ENCODE measurements at regions not wholly inside any gene's neighbourhood (a gene's known extent, or its start where the extent isn't known, plus 50 kb on each side); places are given as distances from the start of the nearest gene placed in this dataset.

DNA sequence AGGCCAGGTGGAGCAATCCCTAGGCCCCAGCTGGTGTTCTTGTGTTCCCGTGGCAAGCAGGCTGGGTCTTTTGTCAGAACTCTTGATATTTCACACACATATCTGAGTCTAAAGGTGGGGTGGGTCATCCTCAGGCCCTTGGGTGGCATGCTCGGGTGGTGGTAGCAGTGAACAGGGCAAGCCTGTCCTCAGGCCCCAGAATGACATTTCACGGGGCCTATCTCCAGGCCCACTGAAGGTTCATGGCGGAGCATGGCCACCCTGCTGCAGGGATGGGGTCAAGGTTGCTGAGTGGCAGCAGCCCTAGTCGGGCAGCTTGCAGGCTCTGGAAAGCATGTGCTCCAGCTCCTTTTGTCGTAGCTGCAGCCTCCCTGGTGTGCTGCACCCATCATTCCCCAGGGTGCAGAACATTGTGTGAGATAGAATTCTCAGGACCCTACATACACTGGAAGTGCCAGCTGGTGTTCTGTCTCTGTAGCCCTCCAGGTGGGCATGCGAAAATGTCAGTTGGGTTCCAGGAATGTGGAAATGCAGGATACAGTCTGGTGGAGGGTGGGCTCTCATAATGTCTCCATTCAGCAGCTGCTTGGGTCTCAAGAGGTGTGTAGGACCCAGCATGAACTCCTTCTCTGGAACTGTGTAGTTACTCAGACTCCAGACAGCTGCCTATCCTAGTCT, 1571.8 kb downstream of the STIM2 start:
- TF ChIP-seq, protein P1, sequence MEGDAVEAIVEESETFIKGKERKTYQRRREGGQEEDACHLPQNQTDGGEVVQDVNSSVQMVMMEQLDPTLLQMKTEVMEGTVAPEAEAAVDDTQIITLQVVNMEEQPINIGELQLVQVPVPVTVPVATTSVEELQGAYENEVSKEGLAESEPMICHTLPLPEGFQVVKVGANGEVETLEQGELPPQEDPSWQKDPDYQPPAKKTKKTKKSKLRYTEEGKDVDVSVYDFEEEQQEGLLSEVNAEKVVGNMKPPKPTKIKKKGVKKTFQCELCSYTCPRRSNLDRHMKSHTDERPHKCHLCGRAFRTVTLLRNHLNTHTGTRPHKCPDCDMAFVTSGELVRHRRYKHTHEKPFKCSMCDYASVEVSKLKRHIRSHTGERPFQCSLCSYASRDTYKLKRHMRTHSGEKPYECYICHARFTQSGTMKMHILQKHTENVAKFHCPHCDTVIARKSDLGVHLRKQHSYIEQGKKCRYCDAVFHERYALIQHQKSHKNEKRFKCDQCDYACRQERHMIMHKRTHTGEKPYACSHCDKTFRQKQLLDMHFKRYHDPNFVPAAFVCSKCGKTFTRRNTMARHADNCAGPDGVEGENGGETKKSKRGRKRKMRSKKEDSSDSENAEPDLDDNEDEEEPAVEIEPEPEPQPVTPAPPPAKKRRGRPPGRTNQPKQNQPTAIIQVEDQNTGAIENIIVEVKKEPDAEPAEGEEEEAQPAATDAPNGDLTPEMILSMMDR (IDR thresholded peaks at IDR 0.05; ENCODE audit: insufficient read depth, low read length, poor library complexity, severe bottlenecking) = no peak
- no peak for DNase-seq (ENCODE audit: low read depth)
- H3K36me3 ChIP-seq (ENCODE audit: control insufficient read depth, insufficient read depth, low read length) = no peaks in the 10 kb centered on the region
- no peak overlapping the region for H3K4me3 ChIP-seq (ENCODE audit: low read depth, low read length)
- H3K27me3 ChIP-seq (ENCODE audit: control insufficient read depth, insufficient read depth, low read length) = no peaks in the 10 kb centered on the region

DNA sequence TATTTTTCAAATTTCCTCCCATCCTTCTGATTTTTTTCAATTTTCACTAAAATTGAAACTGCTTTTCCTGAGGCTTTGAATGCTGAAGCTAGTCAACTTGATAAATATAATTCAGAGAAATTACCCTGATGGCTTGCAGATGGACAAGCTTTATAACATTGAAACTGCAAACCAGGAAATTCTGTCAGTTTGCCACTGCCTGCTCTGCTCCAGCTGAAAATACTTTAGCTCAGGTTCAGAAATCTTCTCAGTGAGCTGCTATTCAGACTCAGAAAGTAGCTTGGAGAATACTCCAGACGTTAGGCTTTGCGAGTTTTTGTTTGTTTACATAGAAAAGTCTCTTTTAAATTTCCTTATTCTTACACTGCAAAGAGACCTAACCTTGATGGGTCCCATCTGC, 1574.7 kb downstream of the STIM2 start:
- H3K4me3 ChIP-seq (ENCODE audit: low read depth, low read length) = no peak overlapping the region
- TF ChIP-seq, protein P1 (IDR thresholded peaks at IDR 0.05; ENCODE audit: insufficient read depth, low read length, poor library complexity, severe bottlenecking) = no peak
- H3K36me3 ChIP-seq (ENCODE audit: control insufficient read depth, insufficient read depth, low read length) = no peaks in the 10 kb centered on the region
- H3K27me3 ChIP-seq (ENCODE audit: control insufficient read depth, insufficient read depth, low read length) = no peaks in the 10 kb centered on the region
- DNase-seq (ENCODE audit: low read depth) = no peak

DNA sequence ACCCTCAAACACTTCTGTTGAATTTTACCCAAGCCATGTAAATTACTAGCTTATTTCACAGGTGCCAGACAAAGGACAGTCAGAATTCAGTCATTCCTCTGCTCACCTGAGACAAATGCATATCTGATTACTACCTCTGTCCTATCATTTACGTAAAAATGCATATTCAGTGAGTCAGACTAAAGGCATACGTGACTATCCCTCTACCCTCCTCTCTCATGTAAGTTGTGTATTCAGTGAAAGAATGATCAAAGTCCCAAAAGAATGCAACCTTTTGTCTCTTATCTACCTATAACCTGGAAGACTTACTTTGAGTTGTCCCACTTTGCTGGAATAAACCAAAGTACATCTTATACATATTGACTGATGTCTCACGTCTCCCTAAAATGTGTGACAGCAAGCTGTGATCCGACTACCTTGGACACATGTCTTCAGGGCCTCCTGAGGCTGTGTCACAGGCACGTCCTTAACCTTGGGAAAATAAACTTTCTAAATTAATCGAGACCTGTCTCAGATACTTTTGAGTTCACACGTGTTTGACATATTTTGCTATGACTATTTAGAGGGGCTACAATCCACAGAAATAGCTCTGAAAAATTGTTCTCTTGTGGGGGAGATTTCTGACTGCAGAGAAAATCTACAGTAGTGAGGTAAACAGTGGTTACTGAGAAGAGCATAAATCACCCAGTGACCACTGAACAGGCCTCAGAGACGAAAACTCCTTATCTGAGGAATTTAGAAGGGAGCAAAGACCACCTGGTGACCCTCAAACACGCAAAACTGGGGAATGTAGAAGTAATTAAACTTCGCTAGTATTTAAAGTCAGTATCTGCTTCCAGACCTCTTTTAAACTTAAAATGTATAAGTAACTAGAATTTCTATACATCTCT, 1575.8 kb downstream of the STIM2 start:
- Histone ChIP-seq H3K36me3 (ENCODE audit: control insufficient read depth, insufficient read depth, low read length) (no peaks in the 10 kb centered on the region), H3K27me3 (ENCODE audit: control insufficient read depth, insufficient read depth, low read length) (no peaks in the 10 kb centered on the region), H3K4me3 (ENCODE audit: low read depth, low read length) (no peak overlapping the region)
- DNase-seq (ENCODE audit: low read depth) = no peak
- TF ChIP-seq, protein P1 (IDR thresholded peaks at IDR 0.05; ENCODE audit: insufficient read depth, low read length, poor library complexity, severe bottlenecking) = no peak

DNA sequence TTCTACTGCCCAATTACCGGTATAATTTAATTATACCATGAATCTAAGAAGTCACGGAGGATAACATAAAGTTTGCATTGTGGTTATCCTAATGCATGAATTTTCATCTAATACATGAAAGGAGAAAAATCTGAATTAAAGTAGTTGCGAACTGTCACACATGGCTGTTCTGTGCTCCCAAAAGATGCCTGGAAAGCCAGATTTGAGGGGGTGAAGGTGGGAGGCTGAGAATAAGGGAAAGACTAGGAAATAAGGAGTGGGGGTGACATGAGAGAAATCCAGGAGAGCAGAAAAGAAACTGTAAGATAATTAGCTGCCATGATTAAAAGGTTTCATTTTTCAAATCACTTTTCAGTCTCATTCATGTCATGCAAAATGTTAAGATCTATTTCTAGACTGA, 1582.7 kb downstream of the STIM2 start:
- H3K4me3 ChIP-seq (ENCODE audit: low read depth, low read length) = no peak overlapping the region
- DNase-seq (ENCODE audit: low read depth) = no peak
- no peaks in the 10 kb centered on the region for H3K36me3 ChIP-seq (ENCODE audit: control insufficient read depth, insufficient read depth, low read length)
- TF ChIP-seq, protein P1 (IDR thresholded peaks at IDR 0.05; ENCODE audit: insufficient read depth, low read length, poor library complexity, severe bottlenecking) = no peak
- no peaks in the 10 kb centered on the region for H3K27me3 ChIP-seq (ENCODE audit: control insufficient read depth, insufficient read depth, low read length)

DNA sequence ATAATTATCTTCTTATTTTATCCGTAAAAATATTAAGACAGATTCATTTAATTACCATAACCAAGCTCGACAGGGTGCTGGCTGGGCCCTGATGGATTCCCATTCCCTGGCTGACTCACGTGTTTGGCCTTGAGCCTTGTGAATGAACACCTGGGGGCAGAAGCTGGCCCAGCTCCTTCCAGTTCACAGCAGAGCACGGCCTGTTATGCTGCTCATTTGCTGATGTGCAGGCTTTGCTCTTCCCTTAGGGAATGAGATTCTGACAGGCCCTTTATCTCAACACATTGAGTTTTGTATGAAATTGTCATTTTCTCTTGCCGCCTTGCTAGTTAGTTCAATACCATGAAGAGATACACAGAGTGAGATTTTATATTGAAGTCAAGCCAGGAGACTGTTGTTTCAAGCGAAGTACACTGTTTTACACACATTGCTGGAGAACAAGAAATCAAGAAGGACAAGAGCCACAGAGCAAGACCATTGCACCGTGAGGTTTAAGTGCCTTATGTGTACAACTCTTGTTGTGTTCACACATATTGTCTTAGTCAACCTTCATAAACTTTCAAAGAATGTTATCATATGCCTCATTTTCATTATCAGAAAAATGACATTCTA, 1583.3 kb downstream of the STIM2 start:
- Histone ChIP-seq H3K27me3 (ENCODE audit: control insufficient read depth, insufficient read depth, low read length) (no peaks in the 10 kb centered on the region), H3K4me3 (ENCODE audit: low read depth, low read length) (no peak overlapping the region), H3K36me3 (ENCODE audit: control insufficient read depth, insufficient read depth, low read length) (no peaks in the 10 kb centered on the region)
- no peak for DNase-seq (ENCODE audit: low read depth)
- TF ChIP-seq, protein P1 (IDR thresholded peaks at IDR 0.05; ENCODE audit: insufficient read depth, low read length, poor library complexity, severe bottlenecking) = no peak
